ENCODE measurements at regions not wholly inside any gene's neighbourhood (a gene's known extent, or its start where the extent isn't known, plus 50 kb on each side); places are given as distances from the start of the nearest gene placed in this dataset.

- DNase-seq (ENCODE audit: low spot score), result no peak
Observed at GRCh38 chr12:98062464-98063245, 452.7 kb upstream of the TMPO start.

- no peak for DNase-seq (ENCODE audit: low spot score)
Observed at GRCh38 chr12:98064501-98064900, 450.9 kb upstream of the TMPO start.

- no peak for DNase-seq (ENCODE audit: low spot score)
Observed at GRCh38 chr12:98067795-98068194, 447.6 kb upstream of the TMPO start.

- no peak for DNase-seq (ENCODE audit: low spot score)
Observed at GRCh38 chr12:98073610-98074009, 441.8 kb upstream of the TMPO start.

GRCh38 chr12:98074286-98074685 lies 441.1 kb upstream of the TMPO start:
- no peak for DNase-seq (ENCODE audit: low spot score)

- no peak for DNase-seq (ENCODE audit: low spot score)
Observed at GRCh38 chr12:98084391-98084790, 431.0 kb upstream of the TMPO start.

- DNase-seq (ENCODE audit: low spot score), result no peak
Observed at GRCh38 chr12:98085046-98085755, 430.2 kb upstream of the TMPO start.

GRCh38 chr12:98090731-98091130 lies 424.7 kb upstream of the TMPO start:
- DNase-seq (ENCODE audit: low spot score), result no peak

GRCh38 chr12:98096436-98096835 lies 419.0 kb upstream of the TMPO start:
- no peak for DNase-seq (ENCODE audit: low spot score)

GRCh38 chr12:98106031-98106683 lies 409.2 kb upstream of the TMPO start:
- DNase-seq (ENCODE audit: low spot score), result no peak

- no peak for DNase-seq (ENCODE audit: low spot score)
Observed at GRCh38 chr12:98109266-98109665, 406.1 kb upstream of the TMPO start.

GRCh38 chr12:98110536-98110935 lies 404.9 kb upstream of the TMPO start:
- DNase-seq (ENCODE audit: low spot score), result no peak

GRCh38 chr12:98113548-98113947 lies 401.8 kb upstream of the TMPO start:
- no peak for DNase-seq (ENCODE audit: low spot score)

- no peak for DNase-seq (ENCODE audit: low spot score)
Observed at GRCh38 chr12:98121963-98122362, 393.4 kb upstream of the TMPO start.

GRCh38 chr12:98123021-98123461 lies 392.3 kb upstream of the TMPO start:
- no peak for DNase-seq (ENCODE audit: low spot score)

- peak; percentile 81 for DNase-seq (ENCODE audit: low spot score)
Observed at GRCh38 chr12:98126637-98127335, 388.6 kb upstream of the TMPO start.

GRCh38 chr12:98127336-98127679 lies 388.1 kb upstream of the TMPO start:
- DNase-seq (ENCODE audit: low spot score), result peak; percentile 61

- no peak for DNase-seq (ENCODE audit: low spot score)
Observed at GRCh38 chr12:98127854-98128253, 387.5 kb upstream of the TMPO start.

- DNase-seq (ENCODE audit: low spot score), result no peak
Observed at GRCh38 chr12:98136544-98136943, 378.8 kb upstream of the TMPO start.

- no peak for DNase-seq (ENCODE audit: low spot score)
Observed at GRCh38 chr12:98137278-98137677, 378.1 kb upstream of the TMPO start.

GRCh38 chr12:98144953-98145352 lies 370.4 kb upstream of the TMPO start:
- DNase-seq (ENCODE audit: low spot score), result no peak

- no peak for DNase-seq (ENCODE audit: low spot score)
Observed at GRCh38 chr12:98146043-98146442, 369.3 kb upstream of the TMPO start.

GRCh38 chr12:98146487-98146886 lies 368.9 kb upstream of the TMPO start:
- DNase-seq (ENCODE audit: low spot score), result no peak

Measured in kidney capillary endothelial cell (primary cell).